ENCODE measurements at regions not wholly inside any gene's neighbourhood (a gene's known extent, or its start where the extent isn't known, plus 50 kb on each side); places are given as distances from the start of the nearest gene placed in this dataset.

- H4K20me1 ChIP-seq (replicated peaks; ENCODE audit: control insufficient read depth, extremely low read depth, insufficient read depth, low read length) = no peaks in the 10 kb centered on the region
- no peak for DNase-seq (ENCODE audit: low read depth, low spot score)
- H3K36me3 ChIP-seq (ENCODE audit: control insufficient read depth in 2 of 2, extremely low read depth in 1 of 2, insufficient read depth in 2 of 2, low read length in 2 of 2) = no peaks in the 10 kb centered on the region
- no peaks in the 10 kb centered on the region for H3K9me3 ChIP-seq (replicated peaks; ENCODE audit: control insufficient read depth, insufficient read depth, low read length)
- TF ChIP-seq FOS (IDR thresholded peaks at IDR 0.05; ENCODE audit: borderline replicate concordance, insufficient read depth, low read length) (no peak), MAX (IDR thresholded peaks at IDR 0.05; ENCODE audit: insufficient read depth, insufficient read length) (no peak), POLR2A (IDR thresholded peaks at IDR 0.05; ENCODE audit: low read depth, low read length) (no peak), POLR2AphosphoS5 (IDR thresholded peaks at IDR 0.05; ENCODE audit: insufficient read depth, low read depth, low read length) (no peak), EZH2 (IDR thresholded peaks at IDR 0.05; ENCODE audit: borderline replicate concordance, low read depth, low read length, severe bottlenecking) (no peak), MYC (IDR thresholded peaks at IDR 0.05; ENCODE audit: low read depth, low read length) (no peak), GATA2 (IDR thresholded peaks at IDR 0.05; ENCODE audit: insufficient read depth, insufficient read length, low read depth, low read length) (no peak), JUN (IDR thresholded peaks at IDR 0.05; ENCODE audit: borderline replicate concordance, insufficient read depth, insufficient read length, low read depth) (no peak), CTCF (IDR thresholded peaks at IDR 0.05; ENCODE audit: extremely low read depth in 1 of 2, insufficient read depth in 1 of 2, low read depth in 1 of 2, low read length in 2 of 2) (no peak)
- H3K9me1 ChIP-seq (replicated peaks; ENCODE audit: control insufficient read depth, extremely low read depth, insufficient read depth, low read length) = no peaks in the 10 kb centered on the region
- H3K27ac ChIP-seq (ENCODE audit: insufficient read depth, low read depth, low read length) = no peak overlapping the region
- no TSS peak for BruUV-seq (replicated peaks)
- no peaks in the 10 kb centered on the region for H3K27me3 ChIP-seq (ENCODE audit: control insufficient read depth in 2 of 2, insufficient read depth in 2 of 2, low read length in 2 of 2)
- no peak for FAIRE-seq
- H3K4me2 ChIP-seq (ENCODE audit: insufficient read depth, low read length) = no peak overlapping the region
- H2AFZ ChIP-seq (ENCODE audit: low read depth, low read length) = no peak overlapping the region
- dilution Hi-C loops (cut with MboI; ENCODE audit: extremely low pct_ligation_motif_present, low sequenced_read_pairs) (no loop called here), intact Hi-C loops (cut with micrococcal nuclease) (no loop called here)
- no peaks in the 10 kb centered on the region for H3K4me1 ChIP-seq (ENCODE audit: control insufficient read depth, extremely low read depth, insufficient read depth, low read length)
- POLR2A ChIA-PET = no interaction called here
- H3K4me3 ChIP-seq (replicated peaks in 1 of 3; ENCODE audit: insufficient read depth in 1 of 3, low read depth in 1 of 3, low read length in 3 of 3) = no peak overlapping the region
- no peaks in the 10 kb centered on the region for H3K79me2 ChIP-seq (ENCODE audit: control insufficient read depth, insufficient read depth, low read length)
- CTCF ChIA-PET = no interaction called here
- no peak overlapping the region for H3K9ac ChIP-seq (replicated peaks; ENCODE audit: extremely low read depth, insufficient read depth, low read length)
Measured at GRCh38 chr16:9570521-9570920, 479.1 kb downstream of the HAPSTR1 start.
